ENCODE measurements at regions not wholly inside any gene's neighbourhood (a gene's known extent, or its start where the extent isn't known, plus 50 kb on each side); places are given as distances from the start of the nearest gene placed in this dataset.

DNA sequence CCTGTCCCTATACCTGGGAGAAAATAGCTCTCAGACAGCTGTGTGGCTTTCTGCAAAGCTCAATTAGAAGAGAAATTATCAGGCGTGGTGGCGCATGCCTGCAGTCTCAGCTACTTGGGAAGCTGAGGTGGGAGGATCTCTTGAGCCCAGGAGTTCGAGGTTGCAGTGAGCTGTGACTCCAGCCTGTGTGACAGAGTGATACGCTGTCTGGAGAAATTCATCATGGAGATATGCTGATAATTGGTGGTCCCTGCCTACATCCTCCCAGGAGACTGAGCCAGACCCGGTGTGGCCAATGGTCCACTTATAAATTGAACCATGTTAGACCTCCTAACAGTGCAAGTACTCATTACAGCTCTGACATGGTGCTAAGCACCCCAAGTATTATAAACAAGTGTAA is 58.7 kb upstream of the ZNF599 start:
- DNase-seq = no peak
- intact Hi-C loops (cut with DNase I, micrococcal nuclease) = no loop called here
- no peak for ATAC-seq

DNA sequence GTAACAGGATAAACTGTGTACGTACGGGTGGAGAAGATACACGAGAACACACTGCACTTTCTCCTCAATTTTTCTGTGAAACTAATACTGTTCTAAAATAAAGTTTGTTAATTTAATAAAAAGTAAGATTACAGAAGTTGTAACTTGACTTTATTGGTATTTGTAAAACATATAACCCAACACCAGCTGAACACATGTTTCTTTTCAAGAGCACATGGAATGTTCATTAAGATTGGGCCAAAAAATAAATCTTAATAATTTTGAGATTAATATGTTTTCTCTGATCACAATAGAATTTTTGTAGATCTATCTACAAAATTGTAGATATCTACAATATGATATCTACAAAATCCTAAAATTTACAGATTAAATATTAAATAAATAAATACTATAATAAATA is 55.1 kb upstream of the ZNF599 start:
- intact Hi-C loops (cut with DNase I, micrococcal nuclease) = no loop called here
- DNase-seq (no peak), ATAC-seq (no peak)

DNA sequence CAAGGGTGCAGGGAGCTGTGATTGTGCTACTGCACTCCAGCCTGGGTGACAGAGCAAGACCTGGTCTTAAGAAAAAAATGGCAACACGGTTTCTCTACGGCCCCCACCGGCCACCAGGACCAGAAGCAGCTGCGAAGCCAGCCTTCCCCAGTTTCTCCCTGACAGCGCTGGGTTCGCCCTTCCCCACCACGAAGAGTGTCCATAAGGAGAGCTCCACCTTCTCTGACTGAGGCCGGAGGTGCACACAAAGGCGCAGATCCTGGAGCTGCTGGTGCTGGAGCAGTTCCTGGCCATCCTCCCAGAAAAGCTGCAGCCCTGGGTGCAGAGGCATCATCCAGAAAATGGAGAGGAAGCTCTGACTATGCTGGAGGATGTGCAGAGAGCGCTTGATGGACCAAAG is 52.2 kb upstream of the ZNF599 start:
- DNase-seq (no peak), ATAC-seq (no peak)
- intact Hi-C loops (cut with DNase I, micrococcal nuclease) = no loop called here

DNA sequence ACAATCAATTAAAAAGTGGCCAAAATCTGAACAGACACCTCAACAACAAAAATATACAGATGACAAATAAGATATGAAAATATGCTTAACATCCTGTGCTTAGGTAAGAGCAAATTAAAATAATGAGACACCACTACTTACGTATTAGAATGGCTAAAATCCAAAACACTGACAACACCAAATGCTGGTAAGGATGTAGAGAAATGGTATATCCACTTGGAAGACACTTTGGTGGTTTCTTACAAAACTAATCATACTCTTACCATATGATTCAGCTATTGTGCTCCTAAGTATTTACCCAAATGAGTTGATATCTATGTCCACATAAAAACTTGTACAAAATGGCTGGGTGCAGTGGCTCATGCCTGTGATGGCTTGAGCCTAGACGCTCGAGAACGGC is 51.7 kb upstream of the ZNF599 start:
- intact Hi-C loops (cut with DNase I, micrococcal nuclease) = no loop called here
- ATAC-seq (no peak), DNase-seq (no peak)
